ENCODE measurements at regions not wholly inside any gene's neighbourhood (a gene's known extent, or its start where the extent isn't known, plus 50 kb on each side); places are given as distances from the start of the nearest gene placed in this dataset.
"Not testable (repeated sequence)": the region's sequence is repeated elsewhere in the genome, so short reads cannot be mapped to it uniquely, and the experiment has no call there.

DNA sequence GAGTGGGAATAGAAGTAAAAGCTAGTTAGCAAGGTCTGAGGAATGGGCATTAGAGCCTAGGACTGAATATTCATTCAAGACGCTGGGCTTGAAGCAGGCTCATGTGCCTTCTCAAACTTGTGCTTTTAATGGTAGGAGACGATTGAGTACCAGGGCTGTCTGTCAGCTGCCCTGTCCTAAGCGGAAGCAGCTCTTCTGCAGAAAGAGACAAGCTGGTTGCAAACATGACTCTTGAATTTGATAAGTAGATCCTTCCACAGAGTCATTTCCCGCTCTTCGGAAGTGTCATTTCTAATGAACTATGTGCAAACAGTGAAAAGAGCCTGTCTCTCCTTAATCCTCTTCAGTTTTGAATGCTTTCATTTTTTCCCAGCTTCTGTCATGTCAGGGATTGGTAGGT is 176.4 kb downstream of the TFAP2B start:
- no peak for DNase-seq (ENCODE audit: low spot score)

DNA sequence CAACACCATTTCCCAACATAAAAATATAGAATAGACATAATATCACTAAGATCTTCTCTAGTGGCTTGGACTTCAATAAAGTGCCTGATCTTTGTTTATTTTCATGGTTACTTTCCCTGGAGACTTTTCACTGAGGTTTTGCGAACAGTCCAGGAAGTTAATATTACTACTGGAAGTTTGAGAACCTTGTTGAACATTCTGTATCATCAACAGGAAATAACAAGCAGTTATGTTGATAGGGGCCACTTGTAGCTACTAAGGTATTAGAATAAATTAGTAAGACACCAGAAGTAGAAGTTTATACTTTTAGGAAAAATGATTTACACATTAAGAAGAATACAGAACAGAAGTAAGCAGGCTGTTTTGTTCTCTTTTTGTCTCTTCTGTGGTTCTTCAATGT is 180.2 kb downstream of the TFAP2B start:
- no peak for DNase-seq (ENCODE audit: low spot score)

DNA sequence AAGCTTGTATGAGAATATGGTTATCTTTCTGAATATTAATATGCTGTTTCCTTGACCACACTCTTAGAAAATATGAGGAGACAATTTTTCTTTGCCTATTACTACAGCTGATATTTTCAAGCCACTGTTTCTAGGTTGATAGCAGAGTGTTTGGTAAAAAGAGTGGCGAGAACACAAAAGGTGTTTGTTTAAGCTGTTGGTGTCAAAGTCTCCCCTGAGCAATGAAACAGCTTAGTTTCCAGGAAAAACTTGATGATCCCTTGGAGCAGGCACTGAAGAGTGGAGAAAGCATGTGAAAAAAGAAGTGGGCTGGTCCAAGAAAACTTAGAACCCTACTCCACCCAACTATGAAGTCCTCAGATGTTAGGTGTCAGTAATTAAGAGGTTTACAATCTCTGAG is 182.7 kb downstream of the TFAP2B start:
- no peak for DNase-seq (ENCODE audit: low spot score)

DNA sequence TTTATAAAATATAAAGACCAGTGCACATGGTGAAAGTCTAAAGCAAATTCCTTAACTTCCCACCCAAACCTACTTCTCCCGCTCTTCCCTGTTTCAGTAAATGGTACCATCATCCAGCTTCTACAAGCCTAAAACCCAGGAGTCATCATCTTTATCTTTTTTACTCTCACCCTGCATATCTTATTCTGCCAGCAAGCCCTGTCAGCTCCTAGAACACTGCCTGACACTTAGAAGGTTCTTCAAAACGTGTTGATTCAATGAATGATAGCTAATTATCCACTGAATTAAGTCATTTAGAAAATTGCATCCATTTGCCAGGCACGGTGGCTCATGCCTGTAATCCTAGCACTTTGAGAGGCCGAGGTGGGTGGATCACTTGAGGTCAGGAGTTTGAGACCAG is 185.7 kb downstream of the TFAP2B start:
- DNase-seq (ENCODE audit: low spot score): no peak

DNA sequence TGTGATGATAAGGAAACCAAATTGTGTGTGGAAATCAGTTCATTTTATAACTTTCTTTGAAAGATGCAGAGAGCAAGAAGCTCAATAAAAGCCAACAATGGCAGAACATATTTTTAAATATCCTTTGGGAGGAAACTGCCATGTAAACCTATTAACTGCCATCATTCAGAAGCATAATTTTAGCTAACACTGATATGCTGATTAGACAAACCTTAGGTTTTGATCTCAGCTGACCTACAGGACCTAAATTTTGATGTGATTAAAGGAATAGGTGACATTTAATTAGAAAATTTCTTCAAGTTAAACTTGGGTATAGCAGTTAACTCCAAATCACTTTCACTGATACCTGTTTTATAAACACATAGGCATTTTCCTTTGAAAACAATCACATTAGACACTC is 187.1 kb downstream of the TFAP2B start:
- DNase-seq (ENCODE audit: low spot score): no peak

DNA sequence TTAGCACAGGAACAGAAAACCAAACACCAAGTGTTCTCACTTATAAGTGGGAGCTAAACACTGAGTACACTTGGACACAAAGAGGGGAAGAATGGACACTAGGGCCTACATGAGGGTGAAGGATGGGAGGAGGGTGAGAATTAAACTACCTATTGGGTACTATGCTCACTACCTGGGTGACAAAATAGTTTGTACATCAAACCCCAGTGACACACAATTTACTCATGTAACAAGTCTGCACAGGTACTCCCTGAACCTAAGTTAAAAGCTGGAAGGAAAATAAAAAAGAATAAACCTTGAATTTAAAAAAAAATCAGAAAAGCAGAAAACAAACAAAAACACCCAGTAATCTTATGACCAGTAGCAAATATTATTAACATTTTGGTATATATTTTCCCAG is 188.6 kb downstream of the TFAP2B start:
- no peak for DNase-seq (ENCODE audit: low spot score)

DNA sequence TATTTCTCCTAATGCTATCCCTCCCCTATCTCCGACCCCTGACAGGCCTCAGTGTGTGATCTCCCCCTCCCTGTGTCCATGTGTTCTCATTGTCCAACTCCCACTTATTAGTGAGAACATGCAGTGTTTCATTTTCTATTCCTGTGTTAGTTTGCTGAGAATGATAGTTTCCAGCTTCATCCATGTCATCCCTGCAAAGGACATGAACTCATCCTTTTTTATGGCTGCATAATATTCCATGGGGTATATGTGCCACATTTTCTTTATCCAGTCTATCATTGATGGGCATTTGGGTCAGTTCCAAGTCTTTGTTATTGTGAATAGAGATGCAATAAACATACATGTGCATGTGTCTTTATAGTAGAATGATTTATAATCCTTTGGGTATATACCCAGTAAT is 190.0 kb downstream of the TFAP2B start:
- not testable (repeated sequence) for DNase-seq (ENCODE audit: low spot score)

DNA sequence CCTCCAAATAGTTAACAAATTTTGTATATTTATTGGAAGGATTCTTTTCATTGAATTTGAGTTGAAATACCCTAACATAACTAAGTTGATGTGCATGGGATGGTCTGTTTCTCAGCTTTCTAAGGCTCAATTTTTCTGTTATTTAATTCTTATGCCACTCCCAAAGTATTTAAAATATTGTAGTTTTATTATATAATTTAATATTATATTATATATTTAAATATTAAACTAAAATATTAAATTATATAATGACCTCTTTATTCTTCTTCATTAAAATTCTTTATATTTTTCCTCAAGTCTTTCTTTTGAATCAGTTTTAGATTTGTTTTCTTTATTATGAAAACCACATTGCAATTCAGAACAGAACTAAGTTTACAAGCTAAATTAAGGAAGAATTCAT is 194.7 kb downstream of the TFAP2B start:
- no peak for DNase-seq (ENCODE audit: low spot score)

DNA sequence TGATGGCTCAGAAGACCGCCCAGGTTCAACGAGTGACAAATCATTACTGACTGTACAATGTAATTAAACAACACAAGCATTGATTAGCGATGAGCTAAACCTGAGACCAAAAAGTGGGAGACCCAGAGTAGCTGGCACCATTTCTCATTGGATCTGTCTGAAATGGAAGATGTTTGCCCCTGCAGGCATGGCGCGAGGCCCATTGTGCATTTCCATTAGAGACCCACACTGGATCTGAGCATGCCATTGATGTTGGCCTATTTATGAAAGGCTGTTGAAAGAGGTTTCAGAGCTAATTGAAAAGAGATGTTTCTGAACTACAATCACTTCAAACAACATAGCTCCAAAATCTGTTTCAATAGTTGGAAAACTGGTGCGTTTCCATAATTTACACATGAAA is 196.7 kb downstream of the TFAP2B start:
- DNase-seq (ENCODE audit: low spot score): no peak

DNA sequence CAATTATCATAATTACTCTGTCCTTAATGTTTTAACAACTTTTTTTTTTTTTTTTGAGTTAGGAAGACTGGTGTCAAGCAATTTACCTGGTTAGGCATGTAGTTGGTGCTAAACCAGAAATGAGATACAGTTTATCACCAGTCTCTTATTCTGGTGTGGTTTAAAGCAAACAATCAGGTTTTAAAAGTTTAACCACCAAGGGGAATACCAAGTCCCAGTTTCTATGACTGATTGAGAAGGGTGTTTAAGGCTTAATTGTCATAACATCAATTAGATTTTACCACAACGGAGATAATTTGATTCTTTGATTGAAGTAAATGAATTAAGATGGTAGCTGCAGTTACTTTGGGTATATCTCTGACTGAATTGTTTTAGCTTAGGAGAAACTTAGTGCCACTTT is 197.8 kb downstream of the TFAP2B start:
- DNase-seq (ENCODE audit: low spot score): no peak

DNA sequence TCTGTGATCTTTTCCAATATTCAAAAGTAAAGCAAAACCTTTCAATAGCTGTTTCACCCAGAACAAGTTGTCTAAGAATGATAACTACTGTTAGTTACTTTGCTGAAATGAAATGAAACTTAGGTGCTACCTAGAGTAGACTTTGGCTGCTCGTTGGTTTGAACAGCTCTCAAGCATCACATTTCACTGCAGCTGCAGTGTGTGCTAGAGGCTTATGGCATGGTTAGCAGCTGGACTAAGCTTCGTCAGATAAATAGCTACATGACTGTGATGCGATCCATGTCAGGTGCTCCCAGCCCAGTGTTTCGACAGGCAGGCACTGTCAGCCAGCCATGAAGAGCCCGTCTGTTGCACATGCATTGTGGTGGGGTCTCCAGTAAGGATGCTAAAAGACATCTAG is 201.1 kb downstream of the TFAP2B start:
- DNase-seq (ENCODE audit: low spot score): no peak

DNA sequence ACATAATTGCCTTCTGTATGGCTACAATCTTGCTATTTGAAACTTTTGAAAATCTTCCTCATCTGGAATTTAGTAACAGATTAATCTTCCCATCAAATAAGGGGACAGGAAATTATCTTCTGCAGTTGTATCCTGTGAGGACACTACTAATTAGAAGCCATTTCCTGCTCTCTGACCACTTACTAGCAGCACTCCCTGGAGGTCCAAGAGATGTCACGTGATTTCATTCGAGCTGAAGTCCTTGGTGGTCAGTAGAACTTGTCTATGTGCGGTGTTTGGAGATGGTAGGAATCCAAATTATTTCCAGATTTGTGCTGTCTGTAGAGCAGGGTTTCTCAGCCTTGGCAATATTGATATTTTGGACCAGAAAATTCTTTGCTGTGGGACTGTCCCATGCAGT is 202.5 kb downstream of the TFAP2B start:
- no peak for DNase-seq (ENCODE audit: low spot score)

DNA sequence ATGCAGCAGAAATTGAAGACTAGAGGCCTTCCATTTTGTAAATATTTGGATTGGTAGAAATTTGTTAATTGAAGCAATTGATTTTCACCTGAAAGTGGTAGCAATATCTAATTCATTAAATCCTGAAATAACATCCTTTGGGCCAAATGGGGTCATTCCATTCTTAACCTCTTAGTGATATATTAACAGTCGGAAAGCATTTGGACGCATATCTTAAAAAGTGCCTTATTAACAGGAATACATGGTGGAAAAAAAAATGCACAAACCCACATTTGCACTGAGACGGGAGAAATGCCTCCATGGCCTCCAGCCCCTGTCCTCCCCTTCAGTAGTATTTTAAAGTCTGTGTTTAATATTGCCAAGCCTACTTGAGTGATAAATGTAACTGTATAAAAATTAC is 205.5 kb downstream of the TFAP2B start:
- DNase-seq (ENCODE audit: low spot score): no peak

DNA sequence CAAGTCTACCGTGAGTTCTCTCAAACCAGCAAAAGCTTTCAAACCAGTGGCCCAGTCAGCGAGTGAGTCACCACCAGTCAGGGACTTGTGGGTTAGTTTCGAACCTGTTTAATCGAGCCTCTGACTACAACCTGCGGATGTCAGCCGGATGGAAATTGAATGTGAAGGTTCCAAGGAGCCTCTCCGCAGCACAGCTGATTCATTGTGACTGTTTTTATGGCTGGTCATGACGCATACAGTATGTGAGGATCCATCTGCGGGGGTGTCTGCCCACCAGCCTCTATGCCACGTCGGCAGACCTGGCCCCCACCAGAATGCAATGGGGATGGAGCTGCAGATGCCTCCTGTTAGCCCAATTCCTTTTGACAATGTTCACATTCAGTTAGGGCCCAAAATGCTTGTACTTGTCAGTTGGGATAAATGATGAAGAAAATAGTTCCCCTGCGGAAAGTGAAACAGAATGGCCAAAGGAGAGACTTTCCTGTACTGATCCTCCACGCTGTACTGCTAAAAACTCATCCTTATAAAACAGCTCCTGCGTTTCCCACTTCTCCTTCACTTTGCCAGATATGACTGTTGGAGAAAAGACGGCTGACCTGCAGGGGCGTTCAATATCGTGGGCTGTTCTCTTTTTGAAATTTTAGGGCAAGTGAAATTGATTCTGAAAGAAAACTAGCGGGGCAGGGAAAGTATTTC is 206.6 kb downstream of the TFAP2B start:
- DNase-seq (ENCODE audit: low spot score): no peak

DNA sequence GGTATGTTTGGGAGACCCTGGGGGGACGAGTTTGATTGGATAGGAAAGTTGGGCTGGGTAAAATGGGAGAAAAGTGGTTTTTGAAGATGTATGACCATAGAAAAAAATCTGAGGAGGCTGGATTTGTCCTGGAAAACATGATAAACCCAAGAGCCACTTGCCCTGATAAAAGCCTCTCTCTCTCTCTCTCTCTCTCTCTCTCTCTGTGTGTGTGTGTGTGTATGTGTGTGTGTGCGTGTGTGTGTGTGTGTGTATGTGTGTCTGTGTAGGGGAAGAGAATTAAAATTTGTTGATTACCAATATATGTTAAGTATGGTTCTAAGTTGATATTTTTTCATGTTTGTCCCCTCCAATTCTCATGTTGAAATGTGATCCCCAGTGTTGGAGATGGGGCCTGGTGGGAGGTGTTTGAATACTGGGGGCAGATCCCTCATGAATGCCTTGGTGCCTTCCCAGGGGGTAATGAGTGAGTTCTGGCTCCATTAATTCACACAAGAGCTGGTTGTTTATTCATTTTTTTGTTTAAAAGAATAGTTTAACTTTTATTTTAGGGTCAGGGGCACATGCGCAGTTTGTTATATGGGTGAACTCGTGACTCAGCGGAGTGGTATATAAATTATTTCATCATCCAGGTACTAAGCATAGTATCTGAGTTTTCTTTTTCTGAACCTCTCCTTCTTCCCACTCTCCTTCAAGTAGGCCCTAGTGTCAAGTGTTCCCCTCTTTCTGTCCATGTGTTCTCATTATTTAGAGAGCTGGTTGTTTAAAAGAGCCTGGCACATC is 208.8 kb downstream of the TFAP2B start:
- no peak for DNase-seq (ENCODE audit: low spot score)

DNA sequence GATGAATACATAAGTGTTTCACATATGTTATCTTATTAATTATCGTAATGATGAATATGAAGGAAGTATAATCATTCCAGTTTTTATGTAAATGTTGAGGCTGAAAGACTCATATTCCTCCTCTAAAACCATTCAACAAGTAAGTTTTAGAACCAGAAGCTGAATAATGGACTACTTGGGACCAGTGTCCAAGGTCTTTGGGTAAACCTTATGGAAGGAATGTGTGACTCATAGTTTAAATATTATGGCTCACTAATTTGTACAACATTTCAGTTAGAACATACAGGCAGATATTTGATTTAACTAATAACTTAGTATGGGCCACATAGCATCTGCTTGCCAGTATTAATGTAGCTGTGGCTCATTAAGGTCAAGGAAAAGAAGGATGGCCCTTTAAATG is 209.6 kb downstream of the TFAP2B start:
- DNase-seq (ENCODE audit: low spot score): no peak

DNA sequence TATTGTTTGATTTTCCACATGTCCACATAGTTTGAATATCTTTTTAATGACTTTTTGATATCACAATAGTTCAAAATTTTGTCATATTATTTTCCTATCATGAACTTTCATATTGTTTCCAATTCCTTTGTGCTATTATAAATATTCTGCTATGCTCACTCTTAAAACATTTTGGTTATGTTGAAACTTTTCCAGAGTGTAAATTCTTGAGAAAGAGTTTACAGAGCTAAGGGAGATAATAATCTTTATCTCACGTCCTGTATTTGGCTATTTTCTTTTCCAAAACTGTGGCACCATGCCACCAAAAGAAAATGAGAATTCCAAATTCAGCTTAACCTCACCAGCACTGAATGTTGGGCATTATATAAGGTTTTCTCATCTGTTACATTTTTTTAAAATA is 210.9 kb downstream of the TFAP2B start:
- no peak for DNase-seq (ENCODE audit: low spot score)

DNA sequence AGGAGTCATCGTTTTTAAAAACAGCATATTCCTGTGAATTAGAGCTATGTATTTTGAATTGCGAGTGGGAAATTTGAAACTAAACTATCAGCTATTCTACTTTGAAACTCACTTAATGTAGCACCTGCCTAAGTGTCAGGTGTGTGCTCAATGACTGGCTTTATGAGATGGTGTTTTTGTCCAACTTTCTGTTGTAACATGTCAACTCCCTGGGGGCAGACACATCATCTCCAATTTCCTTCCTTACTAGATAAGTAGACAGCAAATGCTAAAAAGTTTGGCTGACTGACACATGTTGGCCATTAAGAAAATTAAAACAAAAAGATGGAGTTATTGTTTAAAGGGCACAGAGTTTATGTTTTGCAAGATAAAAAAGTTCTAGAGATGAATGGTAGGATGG is 226.9 kb downstream of the TFAP2B start:
- no peak for DNase-seq (ENCODE audit: low spot score)

DNA sequence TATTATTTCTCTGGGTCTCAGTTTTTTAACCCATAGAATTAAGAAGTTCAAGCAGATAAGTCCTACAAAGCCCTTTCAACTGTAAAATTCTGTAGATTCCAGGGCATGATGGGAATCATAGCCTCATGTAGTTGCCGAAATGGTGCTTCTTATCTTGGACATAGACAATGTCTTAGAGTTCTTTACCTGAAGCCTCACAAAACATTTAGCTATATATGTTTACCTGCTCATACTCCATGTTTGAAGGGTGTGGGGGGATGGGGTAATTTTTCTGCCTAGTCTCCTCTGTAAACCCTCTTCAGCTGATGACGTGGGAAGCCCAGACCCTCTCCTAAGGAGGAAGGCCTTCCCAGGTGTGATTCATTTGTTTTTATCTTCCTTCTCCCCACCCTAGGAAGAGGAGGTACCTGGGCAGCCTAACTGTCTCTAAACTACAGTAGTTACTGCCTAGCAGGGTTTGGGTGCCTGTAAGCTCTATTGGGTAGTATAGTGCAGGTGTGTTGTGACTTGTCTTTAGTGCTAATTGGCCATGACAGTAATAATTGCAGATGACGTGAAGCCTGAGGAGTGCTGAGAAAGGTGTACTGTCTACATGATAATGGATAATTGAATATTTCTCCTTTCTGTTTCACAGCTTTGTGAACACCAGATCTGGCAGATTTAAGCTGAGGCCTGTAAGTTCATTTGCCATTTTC is 230.8 kb downstream of the TFAP2B start:
- DNase-seq (ENCODE audit: low spot score): no peak

DNA sequence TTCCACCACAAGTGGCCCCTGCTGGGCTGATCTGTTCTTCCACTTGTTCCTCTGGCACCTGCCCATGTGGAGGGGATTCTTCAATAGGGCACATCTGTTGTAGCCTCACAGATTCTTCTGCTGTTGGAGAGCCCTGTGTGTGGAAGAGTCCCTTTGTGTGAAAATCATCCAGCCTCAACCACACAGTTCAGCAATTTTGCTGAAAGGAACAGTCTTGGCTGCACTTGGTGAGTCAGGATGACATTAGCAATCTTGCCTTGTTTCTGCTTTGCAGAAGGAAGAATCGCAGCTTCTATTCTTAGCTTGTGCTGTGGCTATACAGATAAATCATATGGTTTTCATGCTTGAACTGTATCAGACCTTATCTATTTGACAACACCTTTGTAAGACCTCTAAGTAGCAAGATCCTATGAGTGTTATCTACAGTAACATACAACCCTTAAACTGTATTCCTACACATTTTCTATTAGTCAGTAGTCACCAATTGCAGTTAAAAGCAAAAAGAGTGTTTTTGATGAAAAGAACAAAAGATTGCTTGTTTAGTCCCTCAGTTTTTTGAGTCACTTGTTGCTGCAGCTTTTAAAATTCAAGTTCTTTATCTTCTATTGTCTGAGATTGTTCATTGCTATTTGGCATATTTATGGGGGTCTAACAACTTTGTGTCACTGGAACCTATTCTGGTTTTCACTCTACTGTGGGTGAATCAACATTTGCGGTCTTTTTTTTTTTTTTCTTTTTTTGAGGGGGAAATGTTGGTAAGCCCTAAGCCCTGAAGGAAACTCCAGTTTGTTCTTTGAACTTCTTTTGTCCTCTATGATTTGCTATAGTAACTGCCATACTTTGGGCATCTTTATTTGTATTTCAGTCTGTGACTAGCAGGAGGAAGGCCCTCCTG is 231.6 kb downstream of the TFAP2B start:
- DNase-seq (ENCODE audit: low spot score): no peak

DNA sequence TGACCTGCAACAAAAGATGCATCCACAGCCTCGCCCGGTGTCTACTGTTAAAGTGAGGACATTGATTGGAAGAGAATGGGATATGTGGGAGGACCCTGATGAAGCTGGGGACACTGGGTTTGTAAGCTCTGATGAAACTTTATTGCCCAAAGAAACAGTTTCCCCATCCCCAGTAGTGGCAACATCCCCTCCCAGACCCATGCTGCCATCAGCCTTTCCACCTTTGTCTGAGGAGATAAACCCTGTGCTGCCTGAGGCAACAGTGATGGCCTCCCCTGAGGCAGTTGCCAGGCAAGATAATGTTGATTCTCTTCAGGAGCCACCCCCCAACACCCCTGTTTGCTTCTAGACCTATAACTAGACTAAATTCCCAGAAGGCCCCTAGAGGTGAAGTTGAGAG is 234.0 kb downstream of the TFAP2B start:
- not testable (repeated sequence) for DNase-seq (ENCODE audit: low spot score)

DNA sequence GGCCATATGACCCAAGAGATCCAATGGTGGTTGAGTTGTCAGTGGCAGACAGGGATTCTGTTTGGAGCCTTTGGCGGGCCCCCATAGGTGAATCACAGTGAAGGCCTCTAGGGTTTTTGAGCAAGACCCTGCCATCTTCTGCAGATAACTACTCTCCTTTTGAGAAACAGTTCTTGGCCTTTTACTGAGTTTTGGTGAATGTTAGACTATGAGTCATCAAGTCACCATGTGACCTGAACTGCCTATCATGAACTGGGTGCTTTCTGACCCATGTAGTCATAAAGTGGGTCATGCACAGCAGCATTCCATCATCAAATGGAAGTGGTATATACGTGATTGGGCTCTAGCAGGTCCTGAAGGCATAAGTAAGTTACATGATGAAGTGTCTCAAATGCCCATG is 236.6 kb downstream of the TFAP2B start:
- not testable (repeated sequence) for DNase-seq (ENCODE audit: low spot score)

All from left forelimb (tissue), 1 donor.